ENCODE measurements at regions not wholly inside any gene's neighbourhood (a gene's known extent, or its start where the extent isn't known, plus 50 kb on each side); places are given as distances from the start of the nearest gene placed in this dataset.
A peak's percentile ranks its signal among the peaks of the same experiment; 100 is the strongest.
"Not testable (repeated sequence)": the region's sequence is repeated elsewhere in the genome, so short reads cannot be mapped to it uniquely, and the experiment has no call there.

- no peak for DNase-seq (ENCODE audit: low read depth)
Observed at GRCh38 chr14:57061009-57061711, 207.5 kb downstream of the EXOC5 start.

- peak; percentile 32 for DNase-seq (ENCODE audit: low read depth)
Observed at GRCh38 chr14:57060276-57060955, 208.3 kb downstream of the EXOC5 start.

- DNase-seq (ENCODE audit: low read depth) = no peak
Observed at GRCh38 chr14:57058319-57058718, 210.4 kb downstream of the EXOC5 start.

DNA sequence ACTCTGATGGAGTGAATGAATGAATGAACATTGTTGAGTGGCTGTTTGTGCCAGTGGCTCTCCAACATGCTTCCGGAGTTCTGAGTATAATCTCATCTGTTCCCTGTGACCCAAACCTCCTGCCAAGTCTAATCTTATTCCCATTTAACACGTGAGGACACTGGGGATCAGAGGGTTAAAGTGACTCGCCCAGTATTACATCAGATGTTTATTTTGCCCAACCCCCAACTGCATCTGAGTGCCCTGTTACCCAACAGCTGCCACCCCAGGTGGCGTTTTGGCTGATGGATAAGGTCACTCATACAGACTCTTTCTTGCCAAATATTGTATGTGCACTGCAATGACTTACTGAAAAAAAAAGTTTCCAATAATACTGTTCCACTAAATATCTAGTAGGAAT lies 210.9 kb downstream of the EXOC5 start:
- no peak for DNase-seq (ENCODE audit: low read depth)

- not testable (repeated sequence) for DNase-seq (ENCODE audit: low read depth)
Observed at GRCh38 chr14:57056522-57056921, 212.2 kb downstream of the EXOC5 start.

DNA sequence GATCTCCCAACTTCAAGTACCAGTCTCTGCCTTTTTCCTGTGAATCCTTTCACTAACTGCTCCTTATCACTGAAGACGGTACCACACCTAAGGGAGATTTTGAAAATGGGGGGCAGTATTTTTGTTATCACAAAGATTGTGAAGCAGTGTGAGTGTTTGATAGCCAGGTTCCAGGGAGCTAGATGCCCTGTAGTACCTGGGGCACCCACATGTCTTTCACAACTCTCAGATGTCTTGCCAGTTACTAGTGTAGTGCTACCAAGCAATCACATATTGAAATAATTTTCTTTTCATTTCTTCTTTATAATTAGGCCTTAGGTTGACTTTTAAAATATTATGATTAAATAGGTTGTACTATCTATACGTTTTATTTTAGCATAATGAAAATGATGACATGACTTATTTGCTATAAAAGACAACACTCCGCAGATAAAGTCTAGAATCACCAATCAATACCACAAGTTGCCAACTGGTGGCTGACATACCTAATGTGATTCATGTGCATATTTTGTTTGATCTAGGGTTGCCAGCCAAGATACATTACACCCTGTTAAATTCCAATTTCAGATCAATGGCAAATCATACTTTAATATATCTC lies 215.9 kb downstream of the EXOC5 start:
- DNase-seq (ENCODE audit: low read depth) = no peak

DNA sequence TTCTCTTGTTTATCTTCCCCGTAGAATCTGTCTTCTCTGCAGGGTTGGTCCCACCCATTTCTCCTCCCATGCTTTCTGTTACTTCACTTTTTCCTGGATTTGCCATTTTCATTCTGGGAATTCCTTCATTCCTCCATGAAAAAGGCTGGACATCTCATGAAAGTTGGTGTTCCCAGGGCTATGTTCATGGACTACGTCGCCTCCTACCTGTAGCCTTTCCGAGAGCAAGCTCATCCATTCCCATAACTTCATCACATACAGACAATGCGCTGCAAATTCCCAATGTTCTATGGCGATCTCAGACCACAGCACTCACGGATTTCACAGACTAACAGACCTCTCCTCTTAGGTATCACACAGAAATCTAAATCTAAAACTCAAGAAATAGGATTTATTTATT lies 217.1 kb downstream of the EXOC5 start:
- no peak for DNase-seq (ENCODE audit: low read depth)

DNA sequence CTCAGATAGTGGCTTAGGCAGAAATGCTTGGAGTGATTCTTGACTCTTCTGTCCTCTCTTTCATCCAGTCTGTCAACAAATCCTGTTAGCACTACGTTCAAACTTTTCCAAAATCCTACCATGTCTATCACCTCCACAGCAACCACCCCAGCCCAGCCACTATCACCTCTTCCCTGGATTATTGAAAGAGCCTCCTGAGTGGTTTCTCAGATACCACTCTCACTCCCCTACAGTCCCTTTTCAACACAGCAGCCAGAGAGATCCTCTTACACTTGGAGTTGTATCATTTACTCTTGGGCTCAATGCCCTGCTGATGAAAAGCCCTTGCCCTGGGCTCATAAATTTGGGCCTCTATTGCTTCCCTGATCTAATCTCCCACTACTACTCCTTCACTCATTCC lies 218.9 kb downstream of the EXOC5 start:
- DNase-seq (ENCODE audit: low read depth) = no peak

GRCh38 chr14:57046175-57046574 lies 222.5 kb downstream of the EXOC5 start:
- no peak for DNase-seq (ENCODE audit: low read depth)

GRCh38 chr14:57044101-57044973 lies 224.4 kb downstream of the EXOC5 start:
- DNase-seq (ENCODE audit: low read depth) = not testable (repeated sequence)

- no peak for DNase-seq (ENCODE audit: low read depth)
Observed at GRCh38 chr14:57038689-57039088, 228.4 kb upstream of the OTX2 start.

DNA sequence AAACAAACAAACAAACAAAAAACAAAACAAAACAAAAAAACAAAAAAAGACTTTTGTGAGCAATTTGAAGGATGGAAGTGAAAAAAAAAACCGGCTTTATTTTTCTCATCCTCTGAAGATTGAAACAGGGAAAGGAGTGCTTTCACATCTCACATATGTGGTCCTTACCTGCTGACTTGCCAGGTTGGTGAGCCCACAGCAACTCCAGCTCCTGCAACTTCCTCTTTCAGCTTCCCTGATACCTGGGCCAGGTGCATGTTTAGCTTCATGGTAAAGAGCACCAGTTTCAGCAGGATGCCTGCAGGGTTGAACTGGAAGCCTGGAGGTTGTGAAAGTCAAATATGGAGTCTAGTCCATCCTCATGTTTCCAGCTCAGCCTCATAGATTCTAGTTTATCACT lies 221.2 kb upstream of the OTX2 start:
- no peak for DNase-seq (ENCODE audit: low read depth)

DNA sequence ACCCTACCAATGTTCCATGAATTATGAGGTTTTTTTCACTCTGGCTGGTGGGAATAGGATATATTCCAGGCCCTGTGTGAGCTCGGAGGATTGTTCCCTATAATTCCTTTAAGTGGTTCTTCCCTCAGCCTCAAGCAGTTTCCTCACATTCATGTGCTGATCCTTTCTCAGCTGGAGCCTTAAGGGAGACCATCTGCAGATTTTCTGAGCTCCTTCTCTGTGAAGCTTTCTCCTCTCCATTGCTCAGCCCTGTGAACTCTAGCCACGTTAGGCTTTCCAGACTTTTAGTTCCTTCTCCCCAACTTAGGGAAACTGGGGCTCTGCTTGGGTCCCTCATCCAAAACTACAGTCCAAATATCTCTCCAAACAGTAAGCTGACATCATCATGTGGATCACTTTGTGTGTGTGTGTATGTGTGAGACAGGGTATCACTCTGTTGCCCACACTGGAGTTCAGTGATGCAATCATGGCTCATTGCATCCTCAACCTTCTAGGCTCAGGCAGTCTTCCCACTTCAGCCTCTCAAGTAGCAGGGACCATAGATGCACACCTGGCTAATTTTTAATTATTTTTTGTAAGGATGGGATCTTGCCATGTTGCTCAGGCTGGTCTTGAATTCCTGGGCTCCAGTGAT lies 219.5 kb upstream of the OTX2 start:
- DNase-seq (ENCODE audit: low read depth) = no peak

- DNase-seq (ENCODE audit: low read depth) = no peak
Observed at GRCh38 chr14:57025456-57025855, 215.2 kb upstream of the OTX2 start.

GRCh38 chr14:57022608-57023007 lies 212.3 kb upstream of the OTX2 start:
- no peak for DNase-seq (ENCODE audit: low read depth)

- no peak for DNase-seq (ENCODE audit: low read depth)
Observed at GRCh38 chr14:57018065-57018464, 207.8 kb upstream of the OTX2 start.

- DNase-seq (ENCODE audit: low read depth) = no peak
Observed at GRCh38 chr14:57013987-57014386, 203.7 kb upstream of the OTX2 start.

- DNase-seq (ENCODE audit: low read depth) = no peak
Observed at GRCh38 chr14:57009585-57010515, 199.6 kb upstream of the OTX2 start.

- no peak for DNase-seq (ENCODE audit: low read depth)
Observed at GRCh38 chr14:57008534-57008933, 198.3 kb upstream of the OTX2 start.

DNA sequence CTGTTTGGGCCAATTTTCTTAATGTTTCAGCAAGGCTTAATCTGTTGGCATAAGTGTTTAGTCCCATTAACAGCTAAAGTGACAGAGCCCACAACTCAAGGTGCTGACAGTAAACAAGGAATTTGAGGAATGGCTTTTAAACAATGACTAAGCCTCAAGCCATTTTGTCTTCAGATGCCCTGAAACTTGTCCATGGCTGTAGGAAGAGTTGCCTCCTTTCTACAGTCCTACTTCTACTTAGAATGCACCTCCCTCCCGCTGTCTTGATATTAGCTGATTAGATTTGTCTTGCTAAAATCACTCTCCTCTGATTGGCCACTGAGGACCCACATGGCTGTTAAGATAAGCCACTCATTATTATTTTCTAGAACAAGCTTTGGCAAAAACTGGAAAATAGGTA lies 188.4 kb upstream of the OTX2 start:
- DNase-seq (ENCODE audit: low read depth) = no peak
